ENCODE measurements at regions not wholly inside any gene's neighbourhood (a gene's known extent, or its start where the extent isn't known, plus 50 kb on each side); places are given as distances from the start of the nearest gene placed in this dataset.

GRCh38 chrX:104513162-104513561 is 52.8 kb upstream of the IL1RAPL2 start:
- H3K9ac ChIP-seq (ENCODE audit: insufficient read depth in 1 of 2, low read length in 2 of 2) = no peak overlapping the region
- TF ChIP-seq CTCF (IDR thresholded peaks at IDR 0.05; ENCODE audit: control extremely low read depth, extremely low read depth) = no peak
- H3K27me3 ChIP-seq (ENCODE audit: control insufficient read depth in 3 of 3, insufficient read depth in 3 of 3, low read length in 2 of 3) = peaks cover 0 to 17% (median 8%) of the 10 kb centered on the region in 3 donors
- DNase-seq (no peak), ATAC-seq (ENCODE audit: insufficient read depth, low FRiP score) (no peak)
- H3K36me3 ChIP-seq (ENCODE audit: control insufficient read depth in 4 of 4, insufficient read depth in 4 of 4, low read length in 4 of 4) = no peaks in the 10 kb centered on the region
- H3K4me1 ChIP-seq (ENCODE audit: control insufficient read depth in 5 of 5, insufficient read depth in 5 of 5, low read length in 5 of 5) = no peaks in the 10 kb centered on the region
- H3K9me3 ChIP-seq (ENCODE audit: control insufficient read depth in 4 of 4, insufficient read depth in 3 of 4, low read length in 3 of 4) = peaks cover 0 to 2% (median 0%) of the 10 kb centered on the region in 4 donors
- H3K27ac ChIP-seq (ENCODE audit: low read depth in 1 of 2, low read length in 1 of 2) = no peak overlapping the region
- H3K4me3 ChIP-seq = no peak overlapping the region
- 83 to 86% methylated on average over 3 of the region's 3 CpGs for WGBS, 2 donors

DNA sequence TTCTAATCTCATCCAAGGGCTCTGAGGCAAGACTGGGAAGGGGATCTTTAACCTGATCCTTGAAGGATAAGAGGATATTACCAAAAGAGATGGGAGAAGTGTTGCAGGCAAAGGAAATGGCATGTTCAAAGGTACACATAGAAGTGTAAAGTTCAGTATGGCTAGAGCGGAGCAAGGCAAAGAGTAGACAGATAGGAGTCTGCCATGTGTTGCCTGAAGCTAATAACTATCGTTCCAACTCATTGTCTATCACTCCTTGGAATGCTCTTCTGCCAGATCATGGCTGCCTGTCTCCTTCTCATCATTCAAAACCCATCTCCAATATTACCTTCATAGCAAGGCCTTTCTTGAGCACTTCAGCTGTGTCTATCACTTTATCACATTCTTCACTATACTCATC is 55.2 kb upstream of the IL1RAPL2 start:
- WGBS, 2 donors = 80 to 86% methylated on average over 2 of the region's 2 CpGs
- DNase-seq (no peak), ATAC-seq (ENCODE audit: insufficient read depth, low FRiP score) (no peak)
- no peak overlapping the region for H3K4me3 ChIP-seq
- no peaks in the 10 kb centered on the region for H3K4me1 ChIP-seq (ENCODE audit: control insufficient read depth in 5 of 5, insufficient read depth in 5 of 5, low read length in 5 of 5)
- no peak for TF ChIP-seq CTCF (IDR thresholded peaks at IDR 0.05; ENCODE audit: control extremely low read depth, extremely low read depth)
- H3K9me3 ChIP-seq (ENCODE audit: control insufficient read depth in 4 of 4, insufficient read depth in 3 of 4, low read length in 3 of 4) = peaks cover 0 to 2% (median 0%) of the 10 kb centered on the region in 4 donors
- H3K27me3 ChIP-seq (ENCODE audit: control insufficient read depth in 3 of 3, insufficient read depth in 3 of 3, low read length in 2 of 3) = peaks cover 0 to 23% (median 10%) of the 10 kb centered on the region in 3 donors
- H3K27ac ChIP-seq (ENCODE audit: low read depth in 1 of 2, low read length in 1 of 2) = no peak overlapping the region
- H3K36me3 ChIP-seq (ENCODE audit: control insufficient read depth in 4 of 4, insufficient read depth in 4 of 4, low read length in 4 of 4) = no peaks in the 10 kb centered on the region
- H3K9ac ChIP-seq (ENCODE audit: insufficient read depth in 1 of 2, low read length in 2 of 2) = no peak overlapping the region

GRCh38 chrX:104502460-104502859 is 63.5 kb upstream of the IL1RAPL2 start:
- H3K4me3 ChIP-seq = no peak overlapping the region
- DNase-seq (no peak), ATAC-seq (ENCODE audit: insufficient read depth, low FRiP score) (no peak)
- no peak for TF ChIP-seq CTCF (IDR thresholded peaks at IDR 0.05; ENCODE audit: control extremely low read depth, extremely low read depth)
- 74 to 82% methylated on average over 2 of the region's 2 CpGs for WGBS, 2 donors
- H3K27me3 ChIP-seq (ENCODE audit: control insufficient read depth in 3 of 3, insufficient read depth in 3 of 3, low read length in 2 of 3) = peaks cover 0 to 28% (median 12%) of the 10 kb centered on the region in 3 donors
- no peak overlapping the region for H3K27ac ChIP-seq (ENCODE audit: low read depth in 1 of 2, low read length in 1 of 2)
- H3K9me3 ChIP-seq (ENCODE audit: control insufficient read depth in 4 of 4, insufficient read depth in 3 of 4, low read length in 3 of 4) = no peaks in the 10 kb centered on the region
- H3K9ac ChIP-seq (ENCODE audit: insufficient read depth in 1 of 2, low read length in 2 of 2) = no peak overlapping the region
- no peaks in the 10 kb centered on the region for H3K4me1 ChIP-seq (ENCODE audit: control insufficient read depth in 5 of 5, insufficient read depth in 5 of 5, low read length in 5 of 5)
- H3K36me3 ChIP-seq (ENCODE audit: control insufficient read depth in 4 of 4, insufficient read depth in 4 of 4, low read length in 4 of 4) = no peaks in the 10 kb centered on the region

GRCh38 chrX:104488811-104489210 is 77.2 kb upstream of the IL1RAPL2 start:
- TF ChIP-seq CTCF (IDR thresholded peaks at IDR 0.05; ENCODE audit: control extremely low read depth, extremely low read depth) = no peak
- DNase-seq = no peak
- Histone ChIP-seq H3K4me1 (ENCODE audit: control insufficient read depth in 5 of 5, insufficient read depth in 5 of 5, low read length in 5 of 5) (no peaks in the 10 kb centered on the region), H3K9ac (ENCODE audit: insufficient read depth in 1 of 2, low read length in 2 of 2) (no peak overlapping the region), H3K4me3 (no peak overlapping the region), H3K36me3 (ENCODE audit: control insufficient read depth in 4 of 4, insufficient read depth in 4 of 4, low read length in 4 of 4) (no peaks in the 10 kb centered on the region), H3K27ac (ENCODE audit: low read depth in 1 of 2, low read length in 1 of 2) (no peak overlapping the region), H3K9me3 (ENCODE audit: control insufficient read depth in 4 of 4, insufficient read depth in 3 of 4, low read length in 3 of 4) (peaks cover 0 to 5% (median 0%) of the 10 kb centered on the region in 4 donors), H3K27me3 (ENCODE audit: control insufficient read depth in 3 of 3, insufficient read depth in 3 of 3, low read length in 2 of 3) (peaks cover 0 to 27% (median 5%) of the 10 kb centered on the region in 3 donors)
- ATAC-seq (ENCODE audit: insufficient read depth, low FRiP score) = no peak
- WGBS, 2 donors = 37 to 78% methylated on average over 1 of the region's 1 CpG

All from lung (tissue), 11 donors.